ENCODE measurements at regions not wholly inside any gene's neighbourhood (a gene's known extent, or its start where the extent isn't known, plus 50 kb on each side); places are given as distances from the start of the nearest gene placed in this dataset.
A peak's percentile ranks its signal among the peaks of the same experiment; 100 is the strongest.

DNA sequence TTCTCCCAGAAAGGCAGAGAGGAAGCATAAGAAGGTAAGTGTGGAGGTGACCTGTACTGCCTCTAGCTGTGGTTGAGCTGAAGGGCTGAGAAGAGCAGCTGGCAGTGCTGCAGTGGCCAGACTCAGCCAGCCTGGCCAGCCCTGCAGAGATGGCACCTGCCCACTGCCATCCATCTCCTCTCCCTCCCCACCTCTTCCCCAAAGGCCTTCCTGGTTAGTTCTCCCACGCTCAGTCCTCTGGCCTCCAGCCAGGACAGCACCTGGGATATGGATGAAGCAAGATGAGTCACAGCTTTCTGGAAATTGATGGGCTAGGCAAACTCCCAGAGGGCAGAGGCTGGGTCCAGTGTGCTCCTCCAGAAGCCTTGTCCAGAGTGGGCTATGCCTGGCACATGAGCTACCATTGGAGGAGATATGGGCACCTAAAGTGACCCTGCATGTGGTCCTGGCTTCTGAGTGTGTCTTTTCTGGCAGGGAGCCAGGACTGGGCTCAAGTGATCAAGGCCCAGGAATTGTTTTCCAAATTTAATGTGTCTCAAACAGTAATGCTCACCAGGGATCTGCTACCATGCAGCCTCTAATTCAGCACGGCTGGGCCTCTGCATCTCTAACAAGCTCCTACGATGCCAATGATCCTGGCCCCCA lies 81.0 kb upstream of the CACUL1 start:
- DNase-seq (ENCODE audit: low read depth in 2 of 2) = no peak

DNA sequence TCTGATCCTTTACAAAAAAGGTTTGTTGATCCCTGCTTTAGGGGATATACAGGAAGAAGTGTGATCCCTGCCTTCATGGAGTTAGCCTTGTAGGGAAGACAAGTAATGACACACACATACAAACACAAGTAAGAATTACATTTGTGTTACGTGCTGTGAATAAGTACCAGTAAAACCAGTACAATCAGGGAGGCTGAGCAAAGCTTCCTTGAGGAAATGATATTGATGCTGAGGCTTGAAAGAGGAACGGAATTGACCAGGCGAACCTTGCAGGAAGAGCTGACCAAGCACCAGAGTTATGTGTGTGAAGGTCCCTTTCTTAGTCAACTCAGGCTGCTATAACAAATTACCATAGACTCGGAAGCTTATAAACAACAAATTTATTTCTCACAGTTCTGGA lies 83.6 kb upstream of the CACUL1 start:
- no peak for DNase-seq (ENCODE audit: low read depth in 2 of 2)

DNA sequence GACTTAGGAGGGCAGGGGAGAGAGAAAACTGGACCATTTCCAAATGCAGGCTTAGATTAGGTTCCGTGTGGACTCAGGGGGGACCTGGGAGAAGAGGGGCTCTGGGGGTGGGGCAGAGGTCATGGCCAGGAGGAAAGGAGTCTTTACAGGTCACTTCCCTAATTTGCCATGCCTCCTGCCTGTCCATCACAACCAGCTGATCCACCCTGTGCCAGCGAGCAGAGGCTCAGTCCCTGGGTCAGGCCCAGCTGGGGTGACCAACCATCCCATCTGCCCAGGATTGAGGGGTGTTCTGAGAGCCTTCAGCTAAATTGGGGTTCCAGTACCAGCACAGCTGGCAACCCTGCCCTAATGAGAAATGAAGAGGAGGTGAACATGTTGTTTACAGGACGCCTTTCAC lies 84.6 kb upstream of the CACUL1 start:
- no peak for DNase-seq (ENCODE audit: low read depth in 2 of 2)

DNA sequence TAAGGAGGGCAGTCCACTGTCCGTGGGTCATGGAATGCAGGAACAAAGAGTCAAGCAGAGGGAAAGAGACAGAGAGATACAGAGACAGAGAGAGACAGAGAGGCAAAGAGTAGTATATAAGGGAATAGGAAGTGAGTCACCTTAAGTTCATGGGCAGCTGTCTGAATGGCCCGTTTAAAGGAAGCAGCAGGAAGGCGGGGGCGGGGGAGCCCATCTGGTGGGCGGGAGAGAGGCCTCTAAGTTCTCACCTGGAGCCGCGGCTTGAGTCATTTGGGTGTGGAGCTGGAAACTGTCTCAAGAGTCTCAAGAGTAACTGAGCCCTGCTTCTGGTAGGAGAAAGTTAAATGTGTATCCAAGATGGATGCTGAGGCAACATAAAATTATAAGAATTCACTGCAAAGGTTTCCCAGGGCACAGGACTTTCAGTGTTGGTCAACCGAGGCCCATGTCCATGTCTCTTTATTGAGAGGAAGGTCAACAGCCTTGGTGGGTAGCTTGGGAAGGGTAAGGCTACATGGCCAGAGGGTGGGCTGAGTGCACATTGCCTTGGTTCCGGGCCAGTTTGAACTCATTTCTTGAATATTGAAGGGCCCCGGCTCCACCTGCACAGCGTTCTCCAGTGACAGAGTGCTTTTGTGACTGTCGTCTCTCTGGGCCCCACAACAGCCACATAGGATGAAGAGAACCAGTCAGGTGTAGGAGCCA lies 85.5 kb upstream of the CACUL1 start:
- DNase-seq (ENCODE audit: low read depth in 2 of 2) = peak; percentile 6 to 20

DNA sequence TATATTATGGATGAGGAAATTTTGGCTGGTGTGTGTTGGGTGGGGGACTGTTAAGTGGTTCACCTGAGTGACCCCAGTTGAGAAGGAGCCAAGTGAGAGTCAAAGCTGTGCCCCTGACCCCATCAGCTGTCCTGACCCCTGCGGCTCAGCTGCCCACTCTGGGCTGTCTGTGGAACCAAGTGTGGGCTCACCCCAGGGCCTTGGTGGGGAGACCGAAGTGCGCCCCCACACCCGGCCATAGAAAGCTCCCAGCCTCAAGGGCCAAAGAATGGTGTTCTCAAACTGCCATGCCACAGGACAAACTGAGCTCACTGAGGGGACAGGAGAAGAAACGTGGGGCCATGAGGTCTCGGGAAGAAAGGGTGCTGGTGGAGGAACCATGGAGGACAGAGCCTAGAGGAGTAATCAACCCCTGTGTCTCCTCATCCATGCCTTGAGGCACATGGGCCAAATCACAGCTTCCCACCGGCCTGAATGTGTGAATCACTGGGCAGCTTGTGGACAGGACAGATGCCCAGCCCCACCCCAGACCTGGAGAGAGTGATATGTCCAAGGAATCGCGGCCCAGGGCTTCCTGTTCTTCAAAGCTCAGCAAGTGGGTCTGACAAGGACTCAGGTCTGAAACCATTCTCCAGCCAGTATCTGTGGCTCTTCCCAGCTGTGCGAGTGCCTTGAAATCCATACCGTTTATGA lies 86.2 kb upstream of the CACUL1 start:
- DNase-seq (ENCODE audit: low read depth in 2 of 2) = no peak

DNA sequence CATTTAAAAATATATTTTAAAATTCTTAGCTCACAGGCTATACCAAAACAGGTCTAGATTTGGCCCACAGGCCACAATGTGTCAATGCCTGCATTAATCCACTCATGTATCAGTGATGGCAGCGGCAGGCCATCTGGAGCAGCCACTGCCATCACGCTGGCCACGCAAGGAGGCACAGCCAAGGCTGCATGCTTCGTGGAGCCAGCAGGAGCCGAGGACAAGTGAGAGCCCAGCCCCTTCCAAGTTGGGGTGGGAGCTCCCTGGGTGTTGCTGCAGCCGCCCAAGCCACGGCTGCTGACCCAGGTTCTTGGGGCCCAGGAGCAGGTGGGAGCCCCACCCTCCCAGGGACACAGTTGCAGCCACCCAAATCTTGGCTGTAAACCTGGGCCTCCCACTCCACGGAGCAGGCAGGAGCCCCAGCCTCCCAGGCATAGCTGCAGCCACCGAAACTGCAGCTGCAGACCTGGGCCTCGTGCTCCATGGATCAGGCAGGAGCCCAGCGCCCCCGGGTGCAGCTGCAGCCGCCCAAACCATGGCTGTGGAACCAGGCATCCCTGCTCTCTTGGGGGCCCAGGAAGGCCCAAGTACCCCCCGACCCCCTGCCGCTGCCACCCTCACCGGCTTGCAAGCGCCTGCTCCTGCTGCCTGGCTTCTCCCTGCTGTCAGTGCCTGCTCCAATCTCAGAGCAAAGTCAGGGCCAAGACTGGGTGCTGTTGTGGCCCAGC lies 87.3 kb upstream of the CACUL1 start:
- no peak for DNase-seq (ENCODE audit: low read depth in 2 of 2)

DNA sequence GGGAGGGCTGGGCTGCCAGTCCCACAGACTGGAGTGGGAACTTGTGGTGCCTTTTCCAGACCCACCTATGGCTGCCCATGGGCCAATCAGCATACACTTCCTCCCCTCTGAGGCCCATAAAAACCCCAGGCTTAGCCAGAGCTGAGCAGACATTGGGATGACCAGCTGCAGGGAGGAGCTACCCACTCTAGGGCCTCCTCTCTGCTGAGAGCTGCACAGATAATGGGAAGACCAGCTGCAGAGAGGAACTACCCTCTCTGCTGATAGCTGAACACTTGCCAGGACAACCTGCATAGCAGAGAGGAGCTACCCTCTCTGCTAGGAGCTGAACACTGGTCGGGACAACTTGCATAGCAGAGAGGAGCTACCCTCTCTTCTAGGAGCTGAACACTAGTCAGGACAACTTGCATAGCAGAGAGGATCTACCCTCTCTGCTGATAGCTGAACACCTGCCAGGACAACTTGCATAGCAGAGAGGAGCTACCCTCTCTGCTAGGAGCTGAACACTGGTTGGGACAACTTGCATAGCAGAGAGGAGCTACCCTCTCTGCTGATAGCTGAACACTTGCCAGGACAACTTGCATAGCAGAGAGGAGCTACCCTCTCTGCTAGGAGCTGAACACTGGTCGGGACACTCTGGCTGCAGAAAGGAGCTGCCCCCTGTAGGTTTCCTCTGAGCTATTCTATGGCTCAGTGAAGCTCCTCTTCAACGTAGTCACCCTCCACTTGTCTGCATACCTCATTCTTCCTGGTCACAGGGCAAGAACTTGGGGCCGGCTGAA lies 88.3 kb upstream of the CACUL1 start:
- no peak for DNase-seq (ENCODE audit: low read depth in 2 of 2)

DNA sequence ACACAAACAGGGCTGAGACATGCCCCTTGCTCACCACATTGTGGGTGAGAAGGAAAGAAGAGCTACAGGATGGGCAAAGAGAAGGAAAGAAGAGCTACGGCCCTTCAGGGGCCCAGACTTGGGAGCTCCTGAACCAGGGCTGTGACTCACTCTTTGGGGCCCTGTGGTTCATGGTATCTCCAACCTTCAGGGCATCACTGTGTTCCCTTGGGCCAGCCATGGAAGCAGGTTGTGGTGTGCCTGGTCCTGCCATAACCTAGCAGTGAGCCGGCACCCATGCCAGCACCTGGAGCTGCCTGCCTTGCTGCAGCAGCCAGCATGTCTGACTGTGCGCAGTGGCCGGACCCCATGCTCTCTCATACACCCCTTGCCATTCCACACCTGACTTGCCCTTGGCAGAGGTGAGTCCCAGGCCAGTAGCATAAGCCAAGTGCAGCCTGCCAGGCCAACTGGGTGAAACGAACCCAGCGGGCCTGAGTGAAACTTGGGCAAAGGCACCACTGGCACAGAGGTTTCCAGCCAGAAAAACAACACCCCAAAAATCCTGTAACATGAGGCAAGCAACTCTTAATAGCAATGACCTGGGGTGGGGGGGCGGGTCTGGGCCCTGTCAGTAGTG lies 89.0 kb upstream of the CACUL1 start:
- DNase-seq (ENCODE audit: low read depth in 2 of 2) = no peak

DNA sequence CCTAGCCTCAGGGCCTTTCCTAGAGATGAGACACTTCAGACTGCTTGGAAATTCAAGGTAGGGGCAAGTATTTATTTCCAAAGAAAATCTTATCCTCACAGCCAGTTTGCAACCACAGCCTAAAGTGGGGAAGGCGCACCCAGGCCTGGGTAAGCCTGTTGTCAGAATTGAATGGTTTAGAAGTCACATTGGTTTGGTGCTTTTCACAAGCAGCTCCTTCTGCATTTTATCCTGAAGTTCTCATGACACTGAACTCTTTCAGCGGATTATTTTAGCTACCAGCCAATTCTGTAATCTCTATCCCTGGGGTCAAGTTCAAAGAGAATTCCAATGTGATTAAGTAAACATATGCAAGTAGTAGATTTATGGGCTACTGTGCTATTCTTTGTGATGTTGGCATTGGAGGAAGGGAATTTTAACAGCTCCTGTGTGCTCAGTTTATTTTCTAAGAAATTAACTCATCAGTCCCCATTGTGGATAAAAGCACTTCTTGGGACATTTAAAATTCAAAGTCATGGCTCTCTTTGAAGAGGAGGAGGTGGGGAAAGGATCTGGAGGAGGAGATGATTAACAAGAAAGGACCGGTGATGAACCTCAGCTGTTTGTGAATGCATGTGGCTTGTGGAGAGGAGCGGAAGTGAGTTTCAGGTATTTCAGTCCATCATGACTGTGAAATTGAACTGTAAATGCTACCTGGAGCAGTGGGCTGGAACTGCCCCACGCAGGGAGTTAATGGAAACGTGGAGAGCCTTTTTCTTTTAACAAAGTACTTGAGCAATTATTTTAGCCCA lies 90.2 kb upstream of the CACUL1 start:
- no peak for DNase-seq (ENCODE audit: low read depth in 2 of 2)

DNA sequence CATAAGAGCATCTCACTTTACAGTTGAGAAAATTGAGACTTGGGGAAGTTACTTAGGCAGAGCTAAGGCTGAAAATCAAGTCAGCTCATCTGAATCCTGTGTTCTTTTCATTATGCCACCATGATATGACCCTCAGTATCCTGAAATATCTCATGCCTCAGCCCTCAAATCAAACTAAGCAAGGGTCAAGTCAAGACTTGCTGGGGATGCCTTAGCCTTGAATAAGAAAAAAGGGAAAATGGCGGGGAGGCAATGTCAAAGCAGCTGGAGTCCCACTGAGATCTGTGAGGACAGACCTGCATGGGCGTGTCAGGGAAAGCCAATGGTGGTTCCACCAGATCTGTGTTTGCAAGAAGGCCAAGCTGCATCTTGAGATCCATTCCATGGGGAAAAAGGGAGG lies 91.0 kb upstream of the CACUL1 start:
- no peak for DNase-seq (ENCODE audit: low read depth in 2 of 2)

DNA sequence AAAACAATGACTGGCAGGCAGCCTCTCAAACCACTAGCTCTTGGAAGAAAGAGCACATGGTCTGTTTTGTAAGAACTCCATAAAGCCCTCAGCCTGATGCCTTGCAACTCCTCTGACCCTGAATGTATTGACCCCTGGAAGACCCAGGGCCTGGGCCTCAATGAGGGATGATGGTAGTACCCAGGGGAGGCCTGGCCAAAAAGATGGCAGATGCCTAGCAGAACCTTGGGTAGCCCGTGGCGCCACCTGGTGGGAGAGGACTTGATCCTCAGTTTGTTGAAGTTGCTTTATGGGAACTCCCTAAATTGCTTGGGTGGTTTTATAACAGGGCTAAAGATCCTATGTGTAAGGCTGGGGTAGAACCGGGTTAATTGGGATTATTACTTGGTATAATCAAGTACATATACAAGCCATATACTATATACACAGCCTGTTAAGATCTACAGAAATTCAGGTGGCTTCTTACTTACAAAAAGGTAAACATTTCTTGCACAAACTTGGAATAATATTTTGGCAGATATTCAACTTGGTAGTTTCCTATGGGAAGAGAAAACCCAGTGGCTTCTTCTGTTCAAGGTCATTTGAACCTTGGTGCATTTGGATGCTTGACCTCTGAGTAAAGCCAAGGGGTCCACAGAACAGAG lies 95.8 kb upstream of the CACUL1 start:
- peak; percentile 19 to 24 for DNase-seq (ENCODE audit: low read depth in 2 of 2)

DNA sequence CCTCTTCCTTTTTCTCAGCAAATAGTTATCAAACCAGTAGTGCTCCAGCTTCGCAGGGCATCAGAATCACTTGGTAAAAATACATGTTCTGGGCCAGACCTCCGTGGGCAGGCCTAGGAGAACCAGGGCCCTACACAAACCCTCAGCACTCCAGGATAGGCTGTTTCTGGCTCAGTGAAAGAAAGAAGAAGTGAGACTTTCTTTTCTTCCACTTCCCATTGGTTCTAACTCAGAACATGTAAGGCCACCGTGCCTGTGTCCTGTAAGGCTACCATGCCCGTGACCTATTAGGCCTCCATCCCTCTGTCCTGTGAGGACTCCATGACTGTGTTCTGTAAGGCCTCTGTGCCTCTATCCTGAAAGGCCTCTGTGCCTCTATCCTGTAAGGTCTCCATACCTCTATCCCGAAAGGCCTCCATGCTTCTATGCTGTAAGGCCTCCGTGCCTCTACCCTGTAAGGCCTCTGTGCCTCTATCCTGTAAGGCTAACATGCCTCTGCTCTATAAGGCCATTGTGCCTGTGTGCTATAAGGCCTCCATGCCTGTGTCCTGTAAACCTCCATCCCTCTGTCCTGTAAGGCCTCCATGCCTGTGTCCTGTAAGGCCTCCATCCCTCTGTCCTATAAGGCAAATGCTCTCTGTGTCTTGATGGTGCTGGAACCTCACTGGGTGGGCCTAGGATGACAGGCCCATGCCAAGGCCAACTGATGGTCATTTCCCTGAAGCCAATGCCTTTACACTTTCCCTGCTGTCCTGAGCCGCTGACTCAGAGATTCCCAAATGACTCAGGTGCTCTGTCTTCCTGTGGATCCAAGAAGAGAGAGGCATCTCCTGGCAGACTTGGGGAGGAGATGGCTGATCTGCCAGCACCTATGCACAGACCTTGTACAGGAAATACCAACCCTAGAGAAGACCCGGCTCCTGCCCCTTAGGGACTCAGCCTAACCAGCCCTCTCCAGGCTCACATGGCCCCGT lies 96.6 kb upstream of the CACUL1 start:
- no peak for DNase-seq (ENCODE audit: low read depth in 2 of 2)

DNA sequence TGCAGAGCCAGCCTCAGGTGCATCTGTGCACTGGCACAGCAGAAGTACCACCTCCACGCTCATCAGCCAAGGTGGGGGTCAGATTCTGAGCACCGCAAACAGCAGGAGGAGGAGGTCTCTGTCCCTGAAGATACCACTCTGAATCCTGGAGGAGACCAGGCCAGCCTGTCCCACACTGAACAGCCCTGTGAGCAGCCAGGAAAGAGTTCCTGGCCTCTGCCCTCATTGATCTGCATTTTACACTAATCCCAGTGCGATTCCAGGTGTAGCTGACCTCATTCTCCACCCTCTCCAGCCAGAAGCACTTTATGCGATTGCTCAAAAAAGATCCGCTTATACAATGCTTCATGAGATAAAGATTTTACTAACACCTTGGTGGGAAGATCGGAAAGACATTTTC lies 99.1 kb upstream of the CACUL1 start:
- no peak for DNase-seq (ENCODE audit: low read depth in 2 of 2)

DNA sequence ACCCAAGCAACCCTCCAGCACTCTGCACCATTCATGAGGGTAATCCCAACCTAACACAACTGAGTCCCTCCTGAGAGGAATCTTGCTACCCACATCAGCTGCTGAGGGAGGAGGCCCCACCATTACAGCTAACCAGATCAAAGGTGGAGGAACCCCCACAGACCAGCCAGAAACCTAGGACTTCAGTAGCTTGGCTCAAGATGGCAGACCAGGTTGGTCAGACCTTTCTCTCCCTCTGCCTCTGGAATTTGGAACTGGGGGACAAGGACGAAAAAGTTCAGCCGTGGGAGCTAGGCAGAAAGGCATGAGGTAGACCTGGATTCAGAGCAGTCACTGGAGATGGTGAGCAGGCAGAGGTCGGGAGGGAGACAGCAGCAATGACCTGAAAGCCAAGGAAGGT lies 101.3 kb upstream of the CACUL1 start:
- DNase-seq (ENCODE audit: low read depth in 2 of 2) = no peak

DNA sequence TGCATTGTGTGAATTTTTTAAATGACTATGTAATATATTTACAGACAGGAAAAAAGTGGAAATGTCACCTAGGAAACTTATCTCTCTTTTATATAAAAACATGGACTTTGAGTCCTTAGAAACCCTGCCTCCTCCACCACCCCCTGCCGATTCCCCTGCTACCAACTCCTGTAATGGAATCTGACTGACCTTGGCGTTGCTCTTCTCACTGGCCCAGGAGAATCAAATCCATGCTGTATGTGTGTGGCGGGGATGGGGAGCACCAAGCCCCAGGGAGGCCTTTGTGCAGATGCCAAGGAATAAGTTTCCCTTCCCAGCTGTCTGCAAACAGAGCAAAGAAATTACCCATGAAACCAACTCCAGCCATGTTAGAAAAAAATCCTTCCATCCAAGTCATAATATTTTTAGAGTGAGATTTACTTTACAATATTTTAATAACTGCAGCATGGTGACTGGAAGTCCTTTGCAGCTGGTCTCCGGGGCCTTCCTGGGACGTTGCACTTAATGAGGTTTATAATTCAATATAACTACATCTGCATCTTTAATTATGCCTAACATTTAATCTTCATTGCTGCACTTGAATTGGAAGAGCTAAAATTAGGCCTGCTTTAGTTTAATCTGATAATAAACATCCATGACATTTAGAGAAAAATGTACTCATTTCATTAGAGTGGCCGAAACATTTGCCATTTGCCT lies 111.4 kb upstream of the CACUL1 start:
- DNase-seq (ENCODE audit: low read depth in 2 of 2) = no peak

DNA sequence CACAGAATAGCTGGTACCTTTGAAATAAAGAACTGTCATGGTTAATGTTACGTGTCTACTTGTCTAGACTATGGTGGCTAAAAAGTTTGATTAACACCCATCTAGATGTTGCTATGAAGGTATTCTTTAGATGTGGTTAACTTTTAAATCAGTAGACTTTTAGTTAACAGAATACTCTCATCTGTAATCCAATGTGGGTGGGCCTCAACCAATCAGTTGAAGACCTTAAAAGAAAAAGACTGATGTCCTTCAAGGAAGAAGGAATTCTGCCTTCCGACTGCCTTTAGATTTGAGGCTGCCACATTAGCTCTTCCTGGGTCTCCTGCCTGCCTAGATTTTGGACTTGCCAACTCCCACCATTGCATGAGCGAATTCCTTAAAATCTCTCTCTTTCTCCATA lies 113.0 kb upstream of the CACUL1 start:
- no peak for DNase-seq (ENCODE audit: low read depth in 2 of 2)

DNA sequence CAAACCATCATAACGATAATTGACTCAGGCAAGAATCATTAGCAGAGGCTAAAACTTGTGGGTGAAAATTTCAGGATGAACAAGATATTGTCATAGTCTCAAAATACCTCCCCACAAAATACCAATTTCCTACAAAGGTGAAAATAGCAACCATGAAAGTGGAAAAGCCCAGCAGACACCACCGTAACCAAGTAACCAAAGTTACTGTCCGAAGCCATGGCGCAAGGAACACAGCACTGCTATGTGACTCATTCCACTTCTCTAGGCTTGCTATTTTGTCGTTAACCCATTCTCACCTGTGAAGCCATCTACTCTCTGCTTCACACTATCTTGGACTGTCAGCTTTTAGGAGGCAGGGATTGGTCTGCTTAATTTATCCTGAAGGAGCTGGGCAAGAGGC lies 113.8 kb upstream of the CACUL1 start:
- DNase-seq (ENCODE audit: low read depth in 2 of 2) = no peak

All from activated CD8-positive, alpha-beta memory T cell treated with anti-CD3 and anti-CD28 coated beads for 4 hours (primary cell).